OCI-LY7 (cell line): ENCODE measurements at regions not wholly inside any gene's neighbourhood (a gene's known extent, or its start where the extent isn't known, plus 50 kb on each side); places are given as distances from the start of the nearest gene placed in this dataset.

Source experiments
- EZH2phosphoT487 ChIP-seq: fragments of 200-600 bp; sonication (generic); IDR thresholded peaks from 2 replicates; pipeline ENCODE4 v1.6.1; 2018; ENCODE audit warnings: low read depth, borderline replicate concordance, mild to moderate bottlenecking, mixed run types, antibody characterized with exemption, low read length, moderate library complexity, mixed read lengths
- TF ChIP-seq, protein P1 (sequence below): fragments of 200-600 bp; sonication (generic); conservative IDR thresholded peaks from 2 replicates; pipeline ENCODE4 v1.5.1; 2014; ENCODE audit warnings: mild to moderate bottlenecking, antibody characterized with exemption, low read length, moderate library complexity, mixed read lengths

DNA sequence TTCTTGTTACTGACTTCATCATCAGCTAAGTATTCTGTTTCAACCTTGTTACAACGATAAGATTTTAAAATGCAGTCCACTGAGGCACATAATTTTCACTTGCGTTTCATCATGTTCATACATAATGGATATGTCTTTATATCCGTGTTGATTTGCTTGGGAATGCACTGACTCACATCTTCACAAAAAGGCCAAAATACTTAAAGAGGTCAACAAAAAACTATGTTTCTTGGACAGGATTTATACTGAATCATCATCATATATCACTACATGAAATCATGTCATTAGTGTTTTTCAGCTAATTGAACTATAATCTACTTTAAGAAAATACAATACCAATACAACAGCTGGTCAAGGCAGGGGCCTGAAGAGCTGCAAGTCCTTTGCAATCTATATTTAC is 324.5 kb upstream of the KLF6 start:
- TF ChIP-seq, protein P1, sequence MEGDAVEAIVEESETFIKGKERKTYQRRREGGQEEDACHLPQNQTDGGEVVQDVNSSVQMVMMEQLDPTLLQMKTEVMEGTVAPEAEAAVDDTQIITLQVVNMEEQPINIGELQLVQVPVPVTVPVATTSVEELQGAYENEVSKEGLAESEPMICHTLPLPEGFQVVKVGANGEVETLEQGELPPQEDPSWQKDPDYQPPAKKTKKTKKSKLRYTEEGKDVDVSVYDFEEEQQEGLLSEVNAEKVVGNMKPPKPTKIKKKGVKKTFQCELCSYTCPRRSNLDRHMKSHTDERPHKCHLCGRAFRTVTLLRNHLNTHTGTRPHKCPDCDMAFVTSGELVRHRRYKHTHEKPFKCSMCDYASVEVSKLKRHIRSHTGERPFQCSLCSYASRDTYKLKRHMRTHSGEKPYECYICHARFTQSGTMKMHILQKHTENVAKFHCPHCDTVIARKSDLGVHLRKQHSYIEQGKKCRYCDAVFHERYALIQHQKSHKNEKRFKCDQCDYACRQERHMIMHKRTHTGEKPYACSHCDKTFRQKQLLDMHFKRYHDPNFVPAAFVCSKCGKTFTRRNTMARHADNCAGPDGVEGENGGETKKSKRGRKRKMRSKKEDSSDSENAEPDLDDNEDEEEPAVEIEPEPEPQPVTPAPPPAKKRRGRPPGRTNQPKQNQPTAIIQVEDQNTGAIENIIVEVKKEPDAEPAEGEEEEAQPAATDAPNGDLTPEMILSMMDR = no peak
- TF ChIP-seq EZH2phosphoT487 = no peak
